ENCODE measurements at regions not wholly inside any gene's neighbourhood (a gene's known extent, or its start where the extent isn't known, plus 50 kb on each side); places are given as distances from the start of the nearest gene placed in this dataset.

DNA sequence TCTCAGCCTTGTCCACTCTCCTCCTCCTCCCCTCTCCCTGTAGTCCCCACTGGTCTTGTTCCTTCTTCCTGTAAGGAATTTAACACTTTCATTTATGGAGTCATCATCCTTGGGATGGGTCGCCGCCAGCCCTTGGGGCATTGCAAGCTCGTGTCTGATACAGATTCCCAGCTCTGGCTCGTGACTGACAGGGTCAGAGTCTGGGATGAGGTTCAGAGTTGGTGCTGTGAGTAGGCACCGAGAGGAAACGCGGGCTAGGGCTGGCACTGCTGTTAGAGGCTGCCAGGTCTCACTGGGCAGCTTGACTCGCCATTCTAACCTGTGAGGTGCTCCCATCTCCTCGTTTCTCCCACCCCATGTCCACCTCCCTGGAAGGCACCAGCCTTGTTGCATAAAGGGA is 407.0 kb downstream of the SOX9 start:
- no peaks in the 10 kb centered on the region for H3K9me3 Mint-ChIP-seq
- no peak overlapping the region for H3K4me3 Mint-ChIP-seq
- DNase-seq, result no peak
- intact Hi-C loops (cut with micrococcal nuclease), result no loop called here
- ATAC-seq, result no peak
- ChIA-PET POLR2A (no interaction called here), CTCF (no interaction called here)
- no peaks in the 10 kb centered on the region for H3K4me1 Mint-ChIP-seq (ENCODE audit: low read depth)
- no peaks in the 10 kb centered on the region for H3K36me3 Mint-ChIP-seq (ENCODE audit: low read depth)
- no peak overlapping the region for H3K27ac Mint-ChIP-seq
- H3K27me3 Mint-ChIP-seq, result peaks cover 2% of the 10 kb centered on the region
- TF ChIP-seq, protein P1, sequence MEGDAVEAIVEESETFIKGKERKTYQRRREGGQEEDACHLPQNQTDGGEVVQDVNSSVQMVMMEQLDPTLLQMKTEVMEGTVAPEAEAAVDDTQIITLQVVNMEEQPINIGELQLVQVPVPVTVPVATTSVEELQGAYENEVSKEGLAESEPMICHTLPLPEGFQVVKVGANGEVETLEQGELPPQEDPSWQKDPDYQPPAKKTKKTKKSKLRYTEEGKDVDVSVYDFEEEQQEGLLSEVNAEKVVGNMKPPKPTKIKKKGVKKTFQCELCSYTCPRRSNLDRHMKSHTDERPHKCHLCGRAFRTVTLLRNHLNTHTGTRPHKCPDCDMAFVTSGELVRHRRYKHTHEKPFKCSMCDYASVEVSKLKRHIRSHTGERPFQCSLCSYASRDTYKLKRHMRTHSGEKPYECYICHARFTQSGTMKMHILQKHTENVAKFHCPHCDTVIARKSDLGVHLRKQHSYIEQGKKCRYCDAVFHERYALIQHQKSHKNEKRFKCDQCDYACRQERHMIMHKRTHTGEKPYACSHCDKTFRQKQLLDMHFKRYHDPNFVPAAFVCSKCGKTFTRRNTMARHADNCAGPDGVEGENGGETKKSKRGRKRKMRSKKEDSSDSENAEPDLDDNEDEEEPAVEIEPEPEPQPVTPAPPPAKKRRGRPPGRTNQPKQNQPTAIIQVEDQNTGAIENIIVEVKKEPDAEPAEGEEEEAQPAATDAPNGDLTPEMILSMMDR (IDR thresholded peaks at IDR 0.05), result no peak

DNA sequence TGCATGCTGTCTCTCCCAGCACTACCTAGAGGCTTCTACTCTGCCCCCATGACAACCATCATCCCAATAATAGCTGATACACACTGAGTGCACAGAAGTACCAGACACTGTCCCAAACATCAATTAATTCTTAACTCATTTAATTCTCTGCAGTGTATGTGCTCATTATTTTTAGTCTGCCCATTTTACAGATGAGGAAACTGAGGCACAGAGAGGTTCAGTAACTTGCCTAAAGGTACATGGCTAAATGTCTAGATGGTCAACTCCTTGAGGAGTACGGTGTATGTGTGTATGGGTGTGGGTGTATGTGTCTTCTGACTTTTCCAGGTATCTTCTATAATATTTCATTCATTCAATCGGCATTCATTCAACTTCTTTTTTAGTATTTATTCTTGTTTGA is 407.9 kb downstream of the SOX9 start:
- intact Hi-C loops (cut with micrococcal nuclease), result no loop called here
- CTCF ChIA-PET, result no interaction called here
- Mint-ChIP-seq H3K9me3 (no peaks in the 10 kb centered on the region), H3K4me3 (no peak overlapping the region), H3K27ac (no peak overlapping the region), H3K4me1 (ENCODE audit: low read depth) (no peaks in the 10 kb centered on the region), H3K36me3 (ENCODE audit: low read depth) (no peaks in the 10 kb centered on the region), H3K27me3 (peaks cover 2% of the 10 kb centered on the region)
- POLR2A ChIA-PET, result no interaction called here
- ATAC-seq (no peak), DNase-seq (no peak)
- TF ChIP-seq, protein P1 (IDR thresholded peaks at IDR 0.05), result no peak

DNA sequence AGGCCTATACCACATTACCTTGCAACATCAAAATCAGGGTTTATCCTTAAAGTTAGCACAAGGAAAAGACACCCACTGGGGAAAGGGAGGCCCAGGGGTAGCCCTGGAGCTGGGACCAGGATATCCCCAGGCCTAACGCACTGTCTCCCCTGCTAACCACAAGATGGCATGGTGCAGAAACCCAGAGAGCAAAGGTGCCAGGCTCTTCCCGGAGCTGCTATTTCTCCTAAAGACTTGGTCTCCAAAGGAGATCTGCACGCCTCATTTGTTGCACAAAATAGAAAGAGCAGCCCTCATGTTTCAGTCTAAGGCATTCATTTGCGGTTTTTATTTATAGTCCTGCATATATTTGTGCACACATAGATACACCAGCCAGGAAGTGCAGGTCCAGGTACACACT is 408.6 kb downstream of the SOX9 start:
- CTCF ChIA-PET, result interaction anchor here (0.6 to 1.4 kb wide), 2 partner anchors 27 to 783 kb away, joined by 3 read pairs; no protein-coding TSS in a partner anchor
- H3K27me3 Mint-ChIP-seq, result peaks cover 2% of the 10 kb centered on the region
- POLR2A ChIA-PET, result no interaction called here
- H3K9me3 Mint-ChIP-seq, result no peaks in the 10 kb centered on the region
- no peaks in the 10 kb centered on the region for H3K36me3 Mint-ChIP-seq (ENCODE audit: low read depth)
- H3K27ac Mint-ChIP-seq, result no peak overlapping the region
- no peaks in the 10 kb centered on the region for H3K4me1 Mint-ChIP-seq (ENCODE audit: low read depth)
- H3K4me3 Mint-ChIP-seq, result no peak overlapping the region
- no peak for DNase-seq
- intact Hi-C loops (cut with micrococcal nuclease), result no loop called here
- TF ChIP-seq, protein P1 (IDR thresholded peaks at IDR 0.05), result no peak
- ATAC-seq, result no peak

DNA sequence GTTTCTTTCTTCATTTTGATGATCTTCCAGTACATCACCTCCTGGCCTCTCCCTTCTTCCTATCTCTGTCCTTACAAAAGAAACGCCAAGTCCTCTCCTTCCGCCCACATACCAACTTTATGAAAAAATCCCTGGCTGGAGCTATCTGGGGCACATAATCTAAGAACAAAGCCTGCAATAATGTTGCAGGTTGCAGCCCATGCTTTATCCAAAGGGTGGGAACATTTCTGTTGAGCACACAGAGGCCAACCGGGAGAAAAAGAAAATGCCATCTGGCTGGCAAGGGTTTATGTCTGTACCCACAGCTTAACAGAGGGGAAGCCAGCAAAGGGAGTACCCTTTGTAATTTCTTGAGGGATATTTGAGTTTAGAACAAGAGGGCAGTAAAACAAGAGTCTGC is 409.6 kb downstream of the SOX9 start:
- Mint-ChIP-seq H3K27ac (no peak overlapping the region), H3K27me3 (peaks cover 3% of the 10 kb centered on the region), H3K4me1 (ENCODE audit: low read depth) (no peaks in the 10 kb centered on the region), H3K9me3 (no peaks in the 10 kb centered on the region), H3K36me3 (ENCODE audit: low read depth) (no peaks in the 10 kb centered on the region), H3K4me3 (no peak overlapping the region)
- ChIA-PET POLR2A (interaction anchor here (1.3 kb wide), 1 partner anchor 27 kb away, joined by 3 read pairs; no protein-coding TSS in a partner anchor), CTCF (interaction anchor here (0.7 to 1.4 kb wide), 2 partner anchors 9 to 26 kb away, joined by 3 to 4 read pairs; no protein-coding TSS in a partner anchor)
- no peak for DNase-seq
- TF ChIP-seq, protein P1 (IDR thresholded peaks at IDR 0.05), result no peak
- no peak for ATAC-seq
- intact Hi-C loops (cut with micrococcal nuclease), result no loop called here

DNA sequence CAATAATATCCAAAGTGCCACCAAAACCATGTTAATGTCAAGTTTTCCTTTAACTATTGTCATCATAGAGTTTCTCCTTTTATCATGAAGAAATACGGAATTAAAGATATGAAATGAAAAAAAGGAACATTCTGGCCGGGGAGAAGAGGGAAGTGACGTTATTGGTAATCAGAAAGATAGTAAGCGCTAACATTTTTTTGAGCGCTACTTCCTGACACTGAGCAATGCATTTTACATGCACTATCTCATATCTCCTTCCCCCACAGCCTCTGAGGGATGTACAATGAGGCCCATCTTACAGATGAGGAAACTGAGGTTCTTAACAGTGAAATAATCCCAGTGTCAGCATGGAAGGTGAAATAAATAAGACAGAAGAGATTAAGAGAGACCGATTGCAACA is 410.9 kb downstream of the SOX9 start:
- intact Hi-C loops (cut with micrococcal nuclease), result no loop called here
- no peaks in the 10 kb centered on the region for H3K36me3 Mint-ChIP-seq (ENCODE audit: low read depth)
- POLR2A ChIA-PET, result no interaction called here
- DNase-seq, result no peak
- H3K4me1 Mint-ChIP-seq (ENCODE audit: low read depth), result no peaks in the 10 kb centered on the region
- H3K27ac Mint-ChIP-seq, result no peak overlapping the region
- CTCF ChIA-PET, result interaction anchor here (0.7 kb wide), 1 partner anchor 25 kb away, joined by 3 read pairs; no protein-coding TSS in a partner anchor
- TF ChIP-seq, protein P1 (IDR thresholded peaks at IDR 0.05), result no peak
- peaks cover 4% of the 10 kb centered on the region for H3K27me3 Mint-ChIP-seq
- H3K9me3 Mint-ChIP-seq, result no peaks in the 10 kb centered on the region
- no peak for ATAC-seq
- H3K4me3 Mint-ChIP-seq, result no peak overlapping the region

Data from activated CD8-positive, alpha-beta T cell treated with anti-CD3 and anti-CD28 coated beads for 36 hours (primary cell).